H9 (cell line): ENCODE measurements at regions not wholly inside any gene's neighbourhood (a gene's known extent, or its start where the extent isn't known, plus 50 kb on each side); places are given as distances from the start of the nearest gene placed in this dataset.

ENCODE experiments used
- DNase-seq: peaks from one replicate; pipeline ENCODE4 v3.0.0-alpha.2; 2017
- H2AFZ ChIP-seq: one replicate; pipeline ENCODE4 v1.6.1; 2013; ENCODE audit warnings: mild to moderate bottlenecking, low read length, control low read depth, moderate library complexity
- H2AK5ac ChIP-seq: 2 replicates; pipeline ENCODE4 v1.6.1; 2013; ENCODE audit warnings: low read length, control low read depth, mixed read lengths; ENCODE audit not compliant: insufficient read length
- H2BK120ac ChIP-seq: one replicate; pipeline ENCODE4 v1.6.1; 2013; ENCODE audit warnings: low read depth, mild to moderate bottlenecking, low read length, control low read depth, inconsistent platforms; ENCODE audit not compliant: poor library complexity, severe bottlenecking
- H2BK12ac ChIP-seq: 2 replicates; pipeline ENCODE4 v1.6.1; 2013; ENCODE audit warnings: low read length, control low read depth, mixed read lengths, low read depth; ENCODE audit not compliant: insufficient read length
- H2BK15ac ChIP-seq: 2 replicates; pipeline ENCODE4 v1.6.1; 2013; ENCODE audit warnings: low read depth, low read length, control low read depth
- H2BK20ac ChIP-seq: one replicate; pipeline ENCODE4 v1.6.1; 2013; ENCODE audit warnings: low read depth, mild to moderate bottlenecking, low read length, control low read depth, inconsistent platforms; ENCODE audit not compliant: poor library complexity, severe bottlenecking
- H2BK5ac ChIP-seq: 2 replicates; pipeline ENCODE4 v1.6.1; 2013; ENCODE audit warnings: low read length, control low read depth, mixed read lengths; ENCODE audit not compliant: insufficient read length
- H3K14ac ChIP-seq: 2 replicates; pipeline ENCODE4 v1.6.1; 2013; ENCODE audit warnings: low read length, control low read depth; ENCODE audit not compliant: insufficient read depth
- H3K18ac ChIP-seq: 2 replicates; pipeline ENCODE4 v1.6.1; 2013; ENCODE audit warnings: low read depth, mild to moderate bottlenecking, mixed read lengths, low read length, control low read depth; ENCODE audit not compliant: insufficient read length
- H3K23ac ChIP-seq: 2 replicates; pipeline ENCODE4 v1.6.1; 2013; ENCODE audit warnings: low read length, control low read depth, mixed read lengths, low read depth; ENCODE audit not compliant: insufficient read length
- H3K23me2 ChIP-seq: 2 replicates; pipeline ENCODE4 v1.6.1; 2013; ENCODE audit warnings: low read depth, mild to moderate bottlenecking, mixed read lengths, low read length, control low read depth; ENCODE audit not compliant: insufficient read length, poor library complexity, severe bottlenecking
- H3K27ac ChIP-seq: 2 replicates; pipeline ENCODE4 v1.5.1; 2013; ENCODE audit warnings: low read length, control low read depth, mixed read lengths, low read depth; ENCODE audit not compliant: insufficient read length
- H3K27me3 ChIP-seq: 2 replicates; pipeline ENCODE4 v1.6.1; 2013; ENCODE audit warnings: low read length, control low read depth, inconsistent platforms; ENCODE audit not compliant: insufficient read depth
- H3K4ac ChIP-seq: 2 replicates; pipeline ENCODE4 v1.6.1; 2013; ENCODE audit warnings: low read depth, mild to moderate bottlenecking, control low read depth, inconsistent platforms, low read length, moderate library complexity
- H3K4me1 ChIP-seq: 2 replicates; pipeline ENCODE4 v1.6.1; 2013; ENCODE audit warnings: low read length, control low read depth, inconsistent platforms; ENCODE audit not compliant: insufficient read depth
- H3K4me2 ChIP-seq: 2 replicates; pipeline ENCODE4 v1.6.1; 2013; ENCODE audit warnings: low read length, control low read depth, mixed read lengths; ENCODE audit not compliant: insufficient read length, insufficient read depth
- H3K56ac ChIP-seq: 2 replicates; pipeline ENCODE4 v1.6.1; 2013; ENCODE audit warnings: low read depth, mild to moderate bottlenecking, mixed read lengths, low read length, control low read depth; ENCODE audit not compliant: insufficient read length
- H3K79me1 ChIP-seq: 2 replicates; pipeline ENCODE4 v1.6.1; 2013; ENCODE audit warnings: low read depth, mild to moderate bottlenecking, moderate library complexity, low read length, control low read depth, inconsistent platforms; ENCODE audit not compliant: insufficient read depth, poor library complexity, severe bottlenecking
- H3K79me2 ChIP-seq: 2 replicates; pipeline ENCODE4 v1.6.1; 2013; ENCODE audit warnings: low read length, control low read depth, inconsistent platforms; ENCODE audit not compliant: insufficient read depth
- H3K9ac ChIP-seq: 2 replicates; pipeline ENCODE4 v1.6.1; 2013; ENCODE audit warnings: low read length, control low read depth, mixed read lengths; ENCODE audit not compliant: insufficient read length; ENCODE audit errors: extremely low read depth
- H3K9me3 ChIP-seq: one replicate; pipeline ENCODE4 v1.6.1; 2013; ENCODE audit warnings: low read depth, low read length, inconsistent platforms; ENCODE audit not compliant: control insufficient read depth
- H3T11ph ChIP-seq: one replicate; pipeline ENCODE4 v1.6.1; 2013; ENCODE audit warnings: mild to moderate bottlenecking, low read length, control low read depth, inconsistent platforms
- H4K20me1 ChIP-seq: one replicate; pipeline ENCODE4 v1.6.1; 2013; ENCODE audit not compliant: control insufficient read depth, insufficient read length, insufficient read depth
- H4K5ac ChIP-seq: 2 replicates; pipeline ENCODE4 v1.6.1; 2013; ENCODE audit warnings: low read depth, mild to moderate bottlenecking, mixed read lengths, low read length, control low read depth; ENCODE audit not compliant: insufficient read length
- H4K8ac ChIP-seq: replicated peaks from 2 replicates; pipeline ENCODE4 v1.6.1; 2013; ENCODE audit warnings: low read length, control low read depth, mixed read lengths, low read depth; ENCODE audit not compliant: insufficient read length
- H4K91ac ChIP-seq: 2 replicates; pipeline ENCODE4 v1.6.1; 2013; ENCODE audit warnings: low read depth, mild to moderate bottlenecking, moderate library complexity, mixed read lengths, low read length, control low read depth; ENCODE audit not compliant: insufficient read length
- H3K27ac Mint-ChIP-seq, 3 experiments: 2 replicates in 2 of 3; 3 replicates in 1 of 3; pipeline ENCODE4 v1.8.0; 2020 to 2021; ENCODE audit warnings: mixed read lengths in 3 of 3, mild to moderate bottlenecking in 1 of 3, moderate library complexity in 1 of 3
- H3K27me3 Mint-ChIP-seq: 2 replicates; pipeline ENCODE4 v1.8.0; 2021; ENCODE audit warnings: low read depth, mild to moderate bottlenecking, moderate library complexity, mixed read lengths
- H3K36me3 Mint-ChIP-seq, 3 experiments: 2 replicates in 2 of 3; 3 replicates in 1 of 3; pipeline ENCODE4 v1.8.0; 2020 to 2021; ENCODE audit warnings: low read depth in 3 of 3, mixed read lengths in 3 of 3; ENCODE audit not compliant: insufficient read depth in 1 of 3
- H3K4me1 Mint-ChIP-seq, 2 experiments: 2 replicates each; pipeline ENCODE4 v1.8.0; 2020; ENCODE audit warnings: mixed read lengths in 2 of 2
- H3K4me3 Mint-ChIP-seq, 2 experiments: 2 replicates in 1 of 2; 3 replicates in 1 of 2; pipeline ENCODE4 v1.8.0; 2020 to 2021; ENCODE audit warnings: mild to moderate bottlenecking in 2 of 2, mixed read lengths in 2 of 2, moderate library complexity in 1 of 2
- H3K9me3 Mint-ChIP-seq, 2 experiments: 2 replicates in 1 of 2; 3 replicates in 1 of 2; pipeline ENCODE4 v1.8.0; 2020; ENCODE audit warnings: mild to moderate bottlenecking in 2 of 2, mixed read lengths in 2 of 2, moderate library complexity in 1 of 2
- WGBS: extraction: QIAGEN DNeasy Blood & Tissue Kit; methylation state at CpG from one replicate; pipeline ENCODE4 v1.1.7; 2013; ENCODE audit warnings: missing lambda C conversion rate, low lambda C conversion rate, mixed read lengths; ENCODE audit not compliant: insufficient read length; ENCODE audit errors: extremely low coverage; 5-methylcytosine and 5-hydroxymethylcytosine counted together
- TF ChIP-seq, protein P1 (sequence below): fragments of 200-600 bp; sonication (generic); conservative IDR thresholded peaks from 3 replicates; pipeline ENCODE4 v1.8.0; 2021; ENCODE audit warnings: antibody characterized with exemption, mild to moderate bottlenecking

DNA sequence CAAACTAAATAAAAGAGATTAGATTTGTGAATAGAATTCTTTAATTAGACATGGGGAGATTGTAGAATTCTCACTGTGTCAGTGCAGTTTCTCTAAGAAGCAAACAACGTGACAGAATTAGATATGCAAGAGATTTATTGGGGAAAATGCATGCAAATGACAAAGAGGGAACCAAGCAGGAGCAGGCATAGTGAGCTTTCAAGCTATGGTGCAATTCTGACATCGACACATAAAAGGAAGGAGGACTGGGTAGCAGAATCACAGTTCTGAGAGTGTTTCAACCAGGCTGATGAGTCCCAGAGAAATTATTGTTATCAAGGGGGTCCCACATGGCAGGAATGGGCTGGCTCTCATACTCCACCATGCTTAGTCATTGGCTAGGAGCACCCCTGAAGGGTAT lies 338.4 kb downstream of the FIGN start:
- no peak overlapping the region for H2AFZ ChIP-seq
- TF ChIP-seq, protein P1, sequence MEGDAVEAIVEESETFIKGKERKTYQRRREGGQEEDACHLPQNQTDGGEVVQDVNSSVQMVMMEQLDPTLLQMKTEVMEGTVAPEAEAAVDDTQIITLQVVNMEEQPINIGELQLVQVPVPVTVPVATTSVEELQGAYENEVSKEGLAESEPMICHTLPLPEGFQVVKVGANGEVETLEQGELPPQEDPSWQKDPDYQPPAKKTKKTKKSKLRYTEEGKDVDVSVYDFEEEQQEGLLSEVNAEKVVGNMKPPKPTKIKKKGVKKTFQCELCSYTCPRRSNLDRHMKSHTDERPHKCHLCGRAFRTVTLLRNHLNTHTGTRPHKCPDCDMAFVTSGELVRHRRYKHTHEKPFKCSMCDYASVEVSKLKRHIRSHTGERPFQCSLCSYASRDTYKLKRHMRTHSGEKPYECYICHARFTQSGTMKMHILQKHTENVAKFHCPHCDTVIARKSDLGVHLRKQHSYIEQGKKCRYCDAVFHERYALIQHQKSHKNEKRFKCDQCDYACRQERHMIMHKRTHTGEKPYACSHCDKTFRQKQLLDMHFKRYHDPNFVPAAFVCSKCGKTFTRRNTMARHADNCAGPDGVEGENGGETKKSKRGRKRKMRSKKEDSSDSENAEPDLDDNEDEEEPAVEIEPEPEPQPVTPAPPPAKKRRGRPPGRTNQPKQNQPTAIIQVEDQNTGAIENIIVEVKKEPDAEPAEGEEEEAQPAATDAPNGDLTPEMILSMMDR, result no peak

More for the DNA sequence above, 338.4 kb downstream of the FIGN start:
- Histone ChIP-seq H2BK120ac (no peak overlapping the region), H3K27me3 (no peaks in the 10 kb centered on the region), H3K4me2 (no peak overlapping the region), H3K79me1 (no peaks in the 10 kb centered on the region), H3K56ac (no peak overlapping the region), H2BK12ac (no peak overlapping the region), H3T11ph (no peak overlapping the region), H2BK5ac (no peak overlapping the region), H4K20me1 (no peaks in the 10 kb centered on the region), H4K5ac (no peak overlapping the region), H3K4me1 (no peaks in the 10 kb centered on the region), H2AK5ac (no peak overlapping the region), H3K27ac (no peak overlapping the region), H3K23me2 (no peaks in the 10 kb centered on the region), H4K8ac (no peak overlapping the region), H2BK15ac (no peak overlapping the region), H3K4ac (no peak overlapping the region), H4K91ac (no peak overlapping the region), H3K9ac (no peak overlapping the region), H3K14ac (no peak overlapping the region), H3K18ac (no peak overlapping the region), H2BK20ac (no peak overlapping the region), H3K9me3 (no peaks in the 10 kb centered on the region), H3K23ac (no peak overlapping the region), H3K79me2 (no peaks in the 10 kb centered on the region)
- H3K27ac Mint-ChIP-seq, result no peak overlapping the region
- H3K9me3 Mint-ChIP-seq, result no peaks in the 10 kb centered on the region
- no CpG with 5 or more reads among the region's 2 CpGs for WGBS
- peaks cover 0 to 4% of the 10 kb centered on the region in 2 experiments; a peak in 1 of 4 replicates for H3K4me1 Mint-ChIP-seq
- no peak overlapping the region for H3K4me3 Mint-ChIP-seq
- no peaks in the 10 kb centered on the region for H3K36me3 Mint-ChIP-seq
- H3K27me3 Mint-ChIP-seq, result no peaks in the 10 kb centered on the region
- DNase-seq, result no peak
